ENCODE measurements at regions not wholly inside any gene's neighbourhood (a gene's known extent, or its start where the extent isn't known, plus 50 kb on each side); places are given as distances from the start of the nearest gene placed in this dataset.

- Histone ChIP-seq H3K27ac (ENCODE audit: insufficient read depth in 1 of 2, low read depth in 1 of 2, low read length in 2 of 2, poor library complexity in 1 of 2, severe bottlenecking in 2 of 2) (no peak overlapping the region), H3K27me3 (replicated peaks in 2 of 5; ENCODE audit: control insufficient read depth in 4 of 5, insufficient read depth in 5 of 5, low read length in 4 of 5) (no peaks in the 10 kb centered on the region), H3K9me3 (ENCODE audit: control extremely low read depth in 1 of 5, control insufficient read depth in 4 of 5, insufficient read depth in 2 of 5, low read depth in 1 of 5, low read length in 4 of 5) (no peaks in the 10 kb centered on the region), H3K36me3 (ENCODE audit: control insufficient read depth in 4 of 4, insufficient read depth in 4 of 4, low read length in 3 of 4) (no peaks in the 10 kb centered on the region), H3K4me1 (ENCODE audit: control extremely low read depth in 1 of 4, control insufficient read depth in 4 of 4, insufficient read depth in 4 of 4, low read length in 3 of 4) (no peaks in the 10 kb centered on the region), H3K4me3 (ENCODE audit: control insufficient read depth in 1 of 7, extremely low read depth in 1 of 7, insufficient read depth in 4 of 7, low read depth in 2 of 7, low read length in 6 of 7) (no peak overlapping the region)
- ChIA-PET CTCF (no interaction called here), POLR2A (no interaction called here)
- no CpG with 5 or more reads among the region's 3 CpGs for WGBS (ENCODE audit: insufficient coverage)
- no peak for DNase-seq
These were observed 177.2 kb downstream of the NR4A2 start for GRCh38 chr2:156155319-156155718.

GRCh38 chr2:156151351-156151750, 181.2 kb downstream of the NR4A2 start:
- CTCF ChIA-PET, result interaction anchor here (0.6 kb wide), 1 partner anchor 732 kb away, joined by 3 read pairs; no protein-coding TSS in a partner anchor
- Histone ChIP-seq H3K4me1 (ENCODE audit: control extremely low read depth in 1 of 4, control insufficient read depth in 4 of 4, insufficient read depth in 4 of 4, low read length in 3 of 4) (no peaks in the 10 kb centered on the region), H3K27ac (ENCODE audit: insufficient read depth in 1 of 2, low read depth in 1 of 2, low read length in 2 of 2, poor library complexity in 1 of 2, severe bottlenecking in 2 of 2) (no peak overlapping the region), H3K36me3 (ENCODE audit: control insufficient read depth in 4 of 4, insufficient read depth in 4 of 4, low read length in 3 of 4) (no peaks in the 10 kb centered on the region), H3K27me3 (replicated peaks in 2 of 5; ENCODE audit: control insufficient read depth in 4 of 5, insufficient read depth in 5 of 5, low read length in 4 of 5) (no peaks in the 10 kb centered on the region), H3K9me3 (ENCODE audit: control extremely low read depth in 1 of 5, control insufficient read depth in 4 of 5, insufficient read depth in 2 of 5, low read depth in 1 of 5, low read length in 4 of 5) (no peaks in the 10 kb centered on the region), H3K4me3 (ENCODE audit: control insufficient read depth in 1 of 7, extremely low read depth in 1 of 7, insufficient read depth in 4 of 7, low read depth in 2 of 7, low read length in 6 of 7) (no peak overlapping the region)
- POLR2A ChIA-PET, result no interaction called here
- no peak for DNase-seq
- WGBS (ENCODE audit: insufficient coverage), result no CpG with 5 or more reads among the region's 1 CpG

GRCh38 chr2:156147594-156148330, 184.8 kb downstream of the NR4A2 start:
- H3K36me3 ChIP-seq (ENCODE audit: control insufficient read depth in 4 of 4, insufficient read depth in 4 of 4, low read length in 3 of 4), result no peaks in the 10 kb centered on the region
- POLR2A ChIA-PET, result no interaction called here
- DNase-seq, result no peak

GRCh38 chr2:156145976-156146375, 186.5 kb downstream of the NR4A2 start:
- Histone ChIP-seq H3K27ac (ENCODE audit: insufficient read depth in 1 of 2, low read depth in 1 of 2, low read length in 2 of 2, poor library complexity in 1 of 2, severe bottlenecking in 2 of 2) (no peak overlapping the region), H3K36me3 (ENCODE audit: control insufficient read depth in 4 of 4, insufficient read depth in 4 of 4, low read length in 3 of 4) (no peaks in the 10 kb centered on the region), H3K4me1 (ENCODE audit: control extremely low read depth in 1 of 4, control insufficient read depth in 4 of 4, insufficient read depth in 4 of 4, low read length in 3 of 4) (no peaks in the 10 kb centered on the region), H3K27me3 (replicated peaks in 2 of 5; ENCODE audit: control insufficient read depth in 4 of 5, insufficient read depth in 5 of 5, low read length in 4 of 5) (no peaks in the 10 kb centered on the region), H3K4me3 (ENCODE audit: control insufficient read depth in 1 of 7, extremely low read depth in 1 of 7, insufficient read depth in 4 of 7, low read depth in 2 of 7, low read length in 6 of 7) (no peak overlapping the region), H3K9me3 (ENCODE audit: control extremely low read depth in 1 of 5, control insufficient read depth in 4 of 5, insufficient read depth in 2 of 5, low read depth in 1 of 5, low read length in 4 of 5) (no peaks in the 10 kb centered on the region)
- no peak for DNase-seq
- no CpG with 5 or more reads among the region's 3 CpGs for WGBS (ENCODE audit: insufficient coverage)
- ChIA-PET POLR2A (no interaction called here), CTCF (interaction anchor here (1.0 kb wide), 1 partner anchor 15 kb away, joined by 3 read pairs; no protein-coding TSS in a partner anchor)

More at GRCh38 chr2:156147594-156148330, 184.8 kb downstream of the NR4A2 start:
- no peak overlapping the region for H3K4me3 ChIP-seq (ENCODE audit: control insufficient read depth in 1 of 7, extremely low read depth in 1 of 7, insufficient read depth in 4 of 7, low read depth in 2 of 7, low read length in 6 of 7)
- WGBS (ENCODE audit: insufficient coverage), result 79% methylated on average over 2 of the region's 4 CpGs
- CTCF ChIA-PET, result no interaction called here
- H3K9me3 ChIP-seq (ENCODE audit: control extremely low read depth in 1 of 5, control insufficient read depth in 4 of 5, insufficient read depth in 2 of 5, low read depth in 1 of 5, low read length in 4 of 5), result no peaks in the 10 kb centered on the region
- H3K27ac ChIP-seq (ENCODE audit: insufficient read depth in 1 of 2, low read depth in 1 of 2, low read length in 2 of 2, poor library complexity in 1 of 2, severe bottlenecking in 2 of 2), result no peak overlapping the region
- H3K4me1 ChIP-seq (ENCODE audit: control extremely low read depth in 1 of 4, control insufficient read depth in 4 of 4, insufficient read depth in 4 of 4, low read length in 3 of 4), result no peaks in the 10 kb centered on the region
- no peaks in the 10 kb centered on the region for H3K27me3 ChIP-seq (replicated peaks in 2 of 5; ENCODE audit: control insufficient read depth in 4 of 5, insufficient read depth in 5 of 5, low read length in 4 of 5)

- Histone ChIP-seq H3K4me3 (ENCODE audit: control insufficient read depth in 1 of 7, extremely low read depth in 1 of 7, insufficient read depth in 4 of 7, low read depth in 2 of 7, low read length in 6 of 7) (no peak overlapping the region), H3K36me3 (ENCODE audit: control insufficient read depth in 4 of 4, insufficient read depth in 4 of 4, low read length in 3 of 4) (no peaks in the 10 kb centered on the region), H3K27ac (ENCODE audit: insufficient read depth in 1 of 2, low read depth in 1 of 2, low read length in 2 of 2, poor library complexity in 1 of 2, severe bottlenecking in 2 of 2) (no peak overlapping the region), H3K27me3 (replicated peaks in 2 of 5; ENCODE audit: control insufficient read depth in 4 of 5, insufficient read depth in 5 of 5, low read length in 4 of 5) (no peaks in the 10 kb centered on the region), H3K4me1 (ENCODE audit: control extremely low read depth in 1 of 4, control insufficient read depth in 4 of 4, insufficient read depth in 4 of 4, low read length in 3 of 4) (no peaks in the 10 kb centered on the region), H3K9me3 (ENCODE audit: control extremely low read depth in 1 of 5, control insufficient read depth in 4 of 5, insufficient read depth in 2 of 5, low read depth in 1 of 5, low read length in 4 of 5) (no peaks in the 10 kb centered on the region)
- no CpG with 5 or more reads among the region's 3 CpGs for WGBS (ENCODE audit: insufficient coverage)
- DNase-seq, result no peak
- POLR2A ChIA-PET, result no interaction called here
- CTCF ChIA-PET, result interaction anchor here (1.0 kb wide), 1 partner anchor 15 kb away, joined by 3 read pairs; no protein-coding TSS in a partner anchor
These were observed 187.1 kb downstream of the NR4A2 start for GRCh38 chr2:156145469-156145868.

GRCh38 chr2:156136566-156136965, 196.0 kb downstream of the NR4A2 start:
- 79% methylated on average over 4 of the region's 4 CpGs for WGBS (ENCODE audit: insufficient coverage)

GRCh38 chr2:156134887-156135286, 197.6 kb downstream of the NR4A2 start:
- POLR2A ChIA-PET, result interaction anchor here (0.7 kb wide), 1 partner anchor 352 kb away, joined by 3 read pairs; no protein-coding TSS in a partner anchor
- H3K36me3 ChIP-seq (ENCODE audit: control insufficient read depth in 4 of 4, insufficient read depth in 4 of 4, low read length in 3 of 4), result no peaks in the 10 kb centered on the region
- no peak overlapping the region for H3K27ac ChIP-seq (ENCODE audit: insufficient read depth in 1 of 2, low read depth in 1 of 2, low read length in 2 of 2, poor library complexity in 1 of 2, severe bottlenecking in 2 of 2)
- DNase-seq, result no peak
- WGBS (ENCODE audit: insufficient coverage), result 100% methylated on average over 1 of the region's 5 CpGs
- no peaks in the 10 kb centered on the region for H3K27me3 ChIP-seq (replicated peaks in 2 of 5; ENCODE audit: control insufficient read depth in 4 of 5, insufficient read depth in 5 of 5, low read length in 4 of 5)
- H3K9me3 ChIP-seq (ENCODE audit: control extremely low read depth in 1 of 5, control insufficient read depth in 4 of 5, insufficient read depth in 2 of 5, low read depth in 1 of 5, low read length in 4 of 5), result no peaks in the 10 kb centered on the region
- H3K4me1 ChIP-seq (ENCODE audit: control extremely low read depth in 1 of 4, control insufficient read depth in 4 of 4, insufficient read depth in 4 of 4, low read length in 3 of 4), result no peaks in the 10 kb centered on the region
- H3K4me3 ChIP-seq (ENCODE audit: control insufficient read depth in 1 of 7, extremely low read depth in 1 of 7, insufficient read depth in 4 of 7, low read depth in 2 of 7, low read length in 6 of 7), result no peak overlapping the region
- CTCF ChIA-PET, result interaction anchor here (0.8 kb wide), 1 partner anchor 188 kb away, joined by 3 read pairs; no protein-coding TSS in a partner anchor

More at GRCh38 chr2:156136566-156136965, 196.0 kb downstream of the NR4A2 start:
- H3K4me3 ChIP-seq (ENCODE audit: control insufficient read depth in 1 of 7, extremely low read depth in 1 of 7, insufficient read depth in 4 of 7, low read depth in 2 of 7, low read length in 6 of 7), result no peak overlapping the region
- CTCF ChIA-PET, result no interaction called here
- H3K4me1 ChIP-seq (ENCODE audit: control extremely low read depth in 1 of 4, control insufficient read depth in 4 of 4, insufficient read depth in 4 of 4, low read length in 3 of 4), result no peaks in the 10 kb centered on the region
- DNase-seq, result no peak
- no peaks in the 10 kb centered on the region for H3K9me3 ChIP-seq (ENCODE audit: control extremely low read depth in 1 of 5, control insufficient read depth in 4 of 5, insufficient read depth in 2 of 5, low read depth in 1 of 5, low read length in 4 of 5)
- POLR2A ChIA-PET, result no interaction called here
- H3K27me3 ChIP-seq (replicated peaks in 2 of 5; ENCODE audit: control insufficient read depth in 4 of 5, insufficient read depth in 5 of 5, low read length in 4 of 5), result no peaks in the 10 kb centered on the region
- H3K27ac ChIP-seq (ENCODE audit: insufficient read depth in 1 of 2, low read depth in 1 of 2, low read length in 2 of 2, poor library complexity in 1 of 2, severe bottlenecking in 2 of 2), result no peak overlapping the region
- no peaks in the 10 kb centered on the region for H3K36me3 ChIP-seq (ENCODE audit: control insufficient read depth in 4 of 4, insufficient read depth in 4 of 4, low read length in 3 of 4)
